Heart left ventricle (tissue), 13 donors: ENCODE measurements at regions not wholly inside any gene's neighbourhood (a gene's known extent, or its start where the extent isn't known, plus 50 kb on each side); places are given as distances from the start of the nearest gene placed in this dataset.

Experiments
- CTCF ChIP-seq, 12 donors: fragments of 200-600 bp; sonication (generic) in 4 of 12; IDR thresholded peaks; one replicate each; pipeline versions ENCODE4 v1.5.0 to v1.8.0; 2018 to 2022; ENCODE audit warnings: antibody characterized with exemption in 12 of 12, mild to moderate bottlenecking in 5 of 12
- POLR2A ChIP-seq, 2 donors: fragments of 450-650 bp; IDR thresholded peaks; one replicate each; pipeline ENCODE4 v1.6.1; 2017; ENCODE audit warnings: antibody characterized with exemption in 2 of 2, mild to moderate bottlenecking in 2 of 2, moderate library complexity in 2 of 2
- donor health status: ischemic (EF 13 %, LVEDD 7.1; RV severe dilation, severe dysfunction).
- donor health status: DM: no; HTN: yes; CAD: no.
- donor health status: DM: no; HTN: no; CAD: no.
- donor health status: ischemic (EF 25% LVEDD 6.9; RV normal size, moderate dysfunction).
- donor health status: ischemic (EF 25% LVEDD 5.7; RV mildly dilated, moderate dysfunction).
- donor health status: ischemic (EF 35%, LVEDD 5.7; RV mildly dilated, moderate dysfunction).
- donor health status: nonischemic (EF 11% LVEDD 7.7; RV severe dilation, severe dysfunction).
- donor health status: DM: yes; HTN: yes; CAD: no.
- donor health status: PGD.
- donor health status: ischemic (EF 29% LVEDD 5.4; RV normal size, mild dysfunction).
- donor health status: nonischemic (EF 23%, LVEDD 6.1; RV moderate dilation, normal function).

- TF ChIP-seq POLR2A (IDR thresholded peaks at IDR 0.05) (no peak), CTCF (IDR thresholded peaks at IDR 0.05) (no peak)
Measured at GRCh38 chr3:194827486-194827885, 141.8 kb downstream of the FAM43A start.
